Breast epithelium (tissue), 4 donors: ENCODE measurements at regions not wholly inside any gene's neighbourhood (a gene's known extent, or its start where the extent isn't known, plus 50 kb on each side); places are given as distances from the start of the nearest gene placed in this dataset.

Source experiments
- DNase-seq, 2 donors: peaks; one replicate each; pipeline ENCODE4 v3.0.0-alpha.2; 2019; ENCODE audit warnings: low spot score in 2 of 2
- H3K27ac ChIP-seq, 2 donors: fragments of 200-600 bp; sonication (generic) in 1 of 2; one replicate each; pipeline ENCODE4 v1.5.1; 2016 to 2019; ENCODE audit warnings: mild to moderate bottlenecking in 1 of 2
- H3K27me3 ChIP-seq, 2 donors: fragments of 200-600 bp; sonication (generic) in 1 of 2; one replicate each; pipeline versions ENCODE4 v1.5.1 to v1.6.0; 2017 to 2019; ENCODE audit warnings: control low read depth in 1 of 2, mild to moderate bottlenecking in 1 of 2
- H3K36me3 ChIP-seq: fragments of 200-600 bp; one replicate; pipeline ENCODE4 v1.5.1; 2019
- H3K4me1 ChIP-seq, 2 donors: fragments of 200-600 bp; sonication (generic); one replicate each; pipeline ENCODE4 v1.5.1; 2016 to 2019; ENCODE audit warnings: control low read depth in 1 of 2
- H3K4me3 ChIP-seq, 3 donors: fragments of 200-600 bp; sonication (generic); 1 replicate in 2 of 3; 2 replicates in 1 of 3; pipeline ENCODE4 v1.5.1; 2016 to 2019; ENCODE audit warnings: mild to moderate bottlenecking in 3 of 3, moderate library complexity in 2 of 3
- H3K9me3 ChIP-seq, 2 donors: fragments of 200-600 bp; sonication (generic) in 1 of 2; one replicate each; pipeline ENCODE4 v1.5.1; 2016 to 2019; ENCODE audit warnings: control low read depth in 1 of 2
- POLR2A ChIP-seq: fragments of 450-650 bp; IDR thresholded peaks from one replicate; pipeline ENCODE4 v1.6.1; 2016; ENCODE audit warnings: antibody characterized with exemption, mild to moderate bottlenecking, moderate library complexity
- POLR2AphosphoS5 ChIP-seq, 3 donors: sonication (generic); formaldehyde crosslinking; IDR thresholded peaks; one replicate each; pipeline ENCODE4 v1.6.1; 2017; ENCODE audit warnings: antibody characterized with exemption in 3 of 3
- intact Hi-C: fragments of 100-400 bp; cut with DNase I; formaldehyde crosslinking; loops from one replicate; pipeline ENCODE4 v1.15.1; 2023; ENCODE audit warnings: low total_unique reads
- TF ChIP-seq, protein P1 (sequence below), 3 donors: fragments of 450-650 bp; IDR thresholded peaks; one replicate each; pipeline ENCODE4 v1.5.1; 2016 to 2017; ENCODE audit warnings: antibody characterized with exemption in 3 of 3, mild to moderate bottlenecking in 3 of 3, moderate library complexity in 3 of 3

GRCh38 chr5:8253376-8253775, 384.4 kb downstream of the MTRR start:
- H3K4me1 ChIP-seq = no peaks in the 10 kb centered on the region
- DNase-seq = no peak
- H3K27ac ChIP-seq = no peak overlapping the region
- no peaks in the 10 kb centered on the region for H3K36me3 ChIP-seq
- no peak overlapping the region for H3K4me3 ChIP-seq
- no peaks in the 10 kb centered on the region for H3K27me3 ChIP-seq
- TF ChIP-seq POLR2A (no peak), POLR2AphosphoS5 (IDR thresholded peaks at IDR 0.05) (no peak)
- TF ChIP-seq, protein P1, sequence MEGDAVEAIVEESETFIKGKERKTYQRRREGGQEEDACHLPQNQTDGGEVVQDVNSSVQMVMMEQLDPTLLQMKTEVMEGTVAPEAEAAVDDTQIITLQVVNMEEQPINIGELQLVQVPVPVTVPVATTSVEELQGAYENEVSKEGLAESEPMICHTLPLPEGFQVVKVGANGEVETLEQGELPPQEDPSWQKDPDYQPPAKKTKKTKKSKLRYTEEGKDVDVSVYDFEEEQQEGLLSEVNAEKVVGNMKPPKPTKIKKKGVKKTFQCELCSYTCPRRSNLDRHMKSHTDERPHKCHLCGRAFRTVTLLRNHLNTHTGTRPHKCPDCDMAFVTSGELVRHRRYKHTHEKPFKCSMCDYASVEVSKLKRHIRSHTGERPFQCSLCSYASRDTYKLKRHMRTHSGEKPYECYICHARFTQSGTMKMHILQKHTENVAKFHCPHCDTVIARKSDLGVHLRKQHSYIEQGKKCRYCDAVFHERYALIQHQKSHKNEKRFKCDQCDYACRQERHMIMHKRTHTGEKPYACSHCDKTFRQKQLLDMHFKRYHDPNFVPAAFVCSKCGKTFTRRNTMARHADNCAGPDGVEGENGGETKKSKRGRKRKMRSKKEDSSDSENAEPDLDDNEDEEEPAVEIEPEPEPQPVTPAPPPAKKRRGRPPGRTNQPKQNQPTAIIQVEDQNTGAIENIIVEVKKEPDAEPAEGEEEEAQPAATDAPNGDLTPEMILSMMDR (IDR thresholded peaks at IDR 0.05) = no peak
- intact Hi-C loops = no loop called here
- no peaks in the 10 kb centered on the region for H3K9me3 ChIP-seq

DNA sequence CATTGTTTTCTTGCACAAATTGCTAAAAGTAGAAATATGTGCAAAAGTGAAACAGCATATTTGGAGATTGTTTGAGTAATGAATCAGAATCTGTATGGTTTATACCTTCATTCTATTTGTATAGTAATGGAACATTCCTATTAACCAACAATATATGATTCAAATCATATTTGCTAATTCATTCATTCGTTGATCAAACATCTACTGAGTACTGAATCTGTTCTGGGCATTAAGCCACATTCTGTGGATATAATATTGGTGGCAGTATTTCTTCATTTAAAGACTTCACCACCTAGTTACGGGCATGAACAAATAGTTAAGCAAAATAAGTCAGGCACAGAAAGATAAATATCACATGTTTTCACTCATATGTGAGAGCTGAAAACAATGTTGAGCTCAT, 385.7 kb downstream of the MTRR start:
- intact Hi-C loops = loop anchor here (2.0 kb wide), 1 partner anchor 46 kb away; no protein-coding TSS in a partner anchor
- Histone ChIP-seq H3K4me1 (no peaks in the 10 kb centered on the region), H3K36me3 (no peaks in the 10 kb centered on the region), H3K4me3 (no peak overlapping the region), H3K27me3 (no peaks in the 10 kb centered on the region), H3K9me3 (no peaks in the 10 kb centered on the region), H3K27ac (no peak overlapping the region)
- TF ChIP-seq, protein P1 (IDR thresholded peaks at IDR 0.05) = no peak
- TF ChIP-seq POLR2A (no peak), POLR2AphosphoS5 (IDR thresholded peaks at IDR 0.05) (no peak)
- DNase-seq = no peak

- H3K27me3 ChIP-seq = no peaks in the 10 kb centered on the region
Observed at GRCh38 chr5:8258801-8259200, 389.9 kb downstream of the MTRR start.

GRCh38 chr5:8270246-8270645, 401.3 kb downstream of the MTRR start:
- H3K27ac ChIP-seq = no peak overlapping the region
- intact Hi-C loops = no loop called here
- H3K9me3 ChIP-seq = no peaks in the 10 kb centered on the region
- H3K4me3 ChIP-seq = no peak overlapping the region
- no peak for TF ChIP-seq POLR2A
- TF ChIP-seq, protein P1 (IDR thresholded peaks at IDR 0.05) = no peak
- TF ChIP-seq POLR2AphosphoS5 (IDR thresholded peaks at IDR 0.05) = no peak
- H3K27me3 ChIP-seq = no peaks in the 10 kb centered on the region
- no peaks in the 10 kb centered on the region for H3K4me1 ChIP-seq
- H3K36me3 ChIP-seq = no peaks in the 10 kb centered on the region
- no peak for DNase-seq

More at GRCh38 chr5:8258801-8259200, 389.9 kb downstream of the MTRR start:
- Histone ChIP-seq H3K36me3 (no peaks in the 10 kb centered on the region), H3K9me3 (no peaks in the 10 kb centered on the region), H3K4me1 (no peaks in the 10 kb centered on the region), H3K4me3 (no peak overlapping the region), H3K27ac (no peak overlapping the region)
- TF ChIP-seq POLR2A (no peak), POLR2AphosphoS5 (IDR thresholded peaks at IDR 0.05) (no peak)
- TF ChIP-seq, protein P1 (IDR thresholded peaks at IDR 0.05) = no peak
- DNase-seq = no peak
- intact Hi-C loops = no loop called here

DNA sequence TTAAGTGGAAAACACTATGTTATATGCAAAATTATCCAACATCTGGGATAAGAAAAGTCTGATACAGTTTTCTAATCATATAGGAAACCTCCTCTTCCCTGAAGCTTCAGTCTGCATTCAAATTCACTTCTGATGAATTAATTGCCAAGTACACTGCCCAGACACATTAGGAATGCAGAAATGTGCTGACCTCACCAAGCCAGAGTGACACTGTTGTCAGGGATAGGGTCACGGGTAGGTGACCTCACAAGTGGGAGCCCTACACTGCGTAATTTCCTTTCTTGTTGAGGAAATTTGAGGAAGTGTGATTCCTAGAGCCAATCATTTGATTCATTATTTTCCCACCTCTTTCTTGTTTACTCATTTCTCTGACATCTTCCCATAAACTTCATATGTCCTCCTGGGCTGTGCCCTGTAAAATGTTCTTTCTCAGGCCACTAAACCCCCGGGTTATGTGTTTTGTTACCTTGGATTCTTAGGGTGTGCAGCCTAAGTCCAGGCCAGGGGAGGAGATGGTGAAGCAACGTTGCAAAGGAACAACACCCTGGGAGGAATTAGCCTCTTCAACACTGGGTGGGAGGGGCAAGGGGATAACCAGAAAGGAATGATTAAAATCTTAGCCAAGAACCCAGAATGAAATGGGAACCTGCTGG, 411.9 kb downstream of the MTRR start:
- Histone ChIP-seq H3K4me3 (no peak overlapping the region), H3K27me3 (no peaks in the 10 kb centered on the region), H3K36me3 (no peaks in the 10 kb centered on the region), H3K27ac (no peak overlapping the region), H3K9me3 (no peaks in the 10 kb centered on the region), H3K4me1 (no peaks in the 10 kb centered on the region)
- TF ChIP-seq, protein P1 (IDR thresholded peaks at IDR 0.05) = no peak
- TF ChIP-seq POLR2A (no peak), POLR2AphosphoS5 (IDR thresholded peaks at IDR 0.05) (no peak)
- DNase-seq = no peak
- intact Hi-C loops = loop anchor here (5.0 to 10.0 kb wide), 3 partner anchors 376 to 1834 kb away; no protein-coding TSS in a partner anchor
